Tibial artery (tissue), 4 donors: ENCODE measurements at regions not wholly inside any gene's neighbourhood (a gene's known extent, or its start where the extent isn't known, plus 50 kb on each side); places are given as distances from the start of the nearest gene placed in this dataset.

ENCODE experiments used
- DNase-seq, 2 donors: peaks; one replicate each; pipeline ENCODE4 v3.0.0-alpha.2; 2019
- H3K27ac ChIP-seq, 2 donors: fragments of 200-600 bp; sonication (generic) in 1 of 2; 1 replicate in 1 of 2; 2 replicates in 1 of 2; pipeline ENCODE4 v1.5.1; 2018 to 2019; ENCODE audit warnings: mild to moderate bottlenecking in 1 of 2
- H3K27me3 ChIP-seq, 2 donors: fragments of 200-600 bp; sonication (generic) in 1 of 2; one replicate each; pipeline versions ENCODE4 v1.5.1 to v1.6.0; 2016 to 2019
- H3K36me3 ChIP-seq, 3 donors: fragments of 200-600 bp; sonication (generic) in 2 of 3; one replicate each; pipeline ENCODE4 v1.5.1; 2016 to 2019; ENCODE audit warnings: mild to moderate bottlenecking in 2 of 3
- H3K4me1 ChIP-seq, 4 donors: fragments of 200-600 bp; sonication (generic) in 2 of 4; 1 replicate in 3 of 4; 2 replicates in 1 of 4; pipeline ENCODE4 v1.5.1; 2016 to 2019
- H3K4me3 ChIP-seq, 2 donors: fragments of 200-600 bp; sonication (generic) in 1 of 2; 1 replicate in 1 of 2; 2 replicates in 1 of 2; pipeline ENCODE4 v1.5.1; 2018 to 2019; ENCODE audit warnings: mild to moderate bottlenecking in 2 of 2
- H3K9me3 ChIP-seq, 3 donors: fragments of 200-600 bp; sonication (generic) in 1 of 3; one replicate each; pipeline ENCODE4 v1.5.1; 2016 to 2019
- intact Hi-C: fragments of 100-400 bp; cut with DNase I; formaldehyde crosslinking; loops from one replicate; pipeline ENCODE4 v1.15.0; 2023; ENCODE audit warnings: low total_unique reads
- TF ChIP-seq, protein P1 (sequence below), 2 experiments: fragments of 200-600 bp in 1 of 2; fragments of 450-650 bp in 1 of 2; IDR thresholded peaks; one replicate each; pipeline ENCODE4 v1.5.1; 2017 to 2019; ENCODE audit warnings: antibody characterized with exemption in 2 of 2, mild to moderate bottlenecking in 1 of 2, moderate library complexity in 1 of 2

DNA sequence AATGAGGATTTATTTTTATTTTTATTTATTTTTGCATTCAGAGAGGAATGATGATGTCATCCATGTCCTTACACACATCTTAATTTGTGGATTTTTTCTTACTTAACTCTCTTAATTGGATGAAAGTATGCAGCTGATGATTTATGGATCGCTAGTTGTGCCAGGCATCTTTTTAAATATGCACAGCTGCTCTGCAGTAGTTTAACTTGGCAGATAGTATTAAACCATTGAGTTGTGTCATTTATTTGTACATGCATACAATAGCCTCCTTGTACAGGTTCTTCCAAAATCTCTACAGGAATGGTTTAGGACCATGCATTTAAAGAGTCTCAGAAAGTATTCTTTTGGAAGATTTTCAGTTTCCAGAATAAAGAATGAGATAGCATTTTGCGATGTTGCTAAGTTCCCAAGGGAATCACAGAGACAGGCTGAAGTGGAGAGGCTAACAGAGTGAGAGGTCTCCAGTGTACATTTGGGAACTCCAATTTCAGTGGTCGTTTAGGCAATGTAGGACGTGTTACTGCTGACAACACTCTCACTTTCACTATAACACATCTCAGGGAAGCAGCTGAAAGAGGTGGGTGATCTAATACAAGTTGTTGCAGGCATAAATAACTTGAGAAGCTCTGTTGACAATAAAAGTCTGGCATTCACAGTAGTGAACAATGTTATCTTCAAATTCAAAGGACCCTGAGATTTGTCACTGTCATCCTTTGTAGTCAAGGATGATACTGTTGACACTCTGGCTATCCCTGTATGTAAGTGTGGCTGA is 49.9 kb upstream of the SCRG1 start:
- no peak for DNase-seq

More for the DNA sequence above, 49.9 kb upstream of the SCRG1 start:
- H3K4me1 ChIP-seq: peaks cover 0 to 24% (median 15%) of the 10 kb centered on the region in 4 donors
- no peaks in the 10 kb centered on the region for H3K36me3 ChIP-seq
- H3K4me3 ChIP-seq: no peak overlapping the region
- H3K27ac ChIP-seq: peak overlapping the region in 1 of 2 donors; percentile 51
- H3K9me3 ChIP-seq: no peaks in the 10 kb centered on the region
- TF ChIP-seq, protein P1, sequence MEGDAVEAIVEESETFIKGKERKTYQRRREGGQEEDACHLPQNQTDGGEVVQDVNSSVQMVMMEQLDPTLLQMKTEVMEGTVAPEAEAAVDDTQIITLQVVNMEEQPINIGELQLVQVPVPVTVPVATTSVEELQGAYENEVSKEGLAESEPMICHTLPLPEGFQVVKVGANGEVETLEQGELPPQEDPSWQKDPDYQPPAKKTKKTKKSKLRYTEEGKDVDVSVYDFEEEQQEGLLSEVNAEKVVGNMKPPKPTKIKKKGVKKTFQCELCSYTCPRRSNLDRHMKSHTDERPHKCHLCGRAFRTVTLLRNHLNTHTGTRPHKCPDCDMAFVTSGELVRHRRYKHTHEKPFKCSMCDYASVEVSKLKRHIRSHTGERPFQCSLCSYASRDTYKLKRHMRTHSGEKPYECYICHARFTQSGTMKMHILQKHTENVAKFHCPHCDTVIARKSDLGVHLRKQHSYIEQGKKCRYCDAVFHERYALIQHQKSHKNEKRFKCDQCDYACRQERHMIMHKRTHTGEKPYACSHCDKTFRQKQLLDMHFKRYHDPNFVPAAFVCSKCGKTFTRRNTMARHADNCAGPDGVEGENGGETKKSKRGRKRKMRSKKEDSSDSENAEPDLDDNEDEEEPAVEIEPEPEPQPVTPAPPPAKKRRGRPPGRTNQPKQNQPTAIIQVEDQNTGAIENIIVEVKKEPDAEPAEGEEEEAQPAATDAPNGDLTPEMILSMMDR (IDR thresholded peaks at IDR 0.05): no peak
- intact Hi-C loops: no loop called here
- no peaks in the 10 kb centered on the region for H3K27me3 ChIP-seq
